Right atrium auricular region (tissue), 2 donors: ENCODE measurements at regions not wholly inside any gene's neighbourhood (a gene's known extent, or its start where the extent isn't known, plus 50 kb on each side); places are given as distances from the start of the nearest gene placed in this dataset.

Experiments used
- DNase-seq: peaks from one replicate; pipeline ENCODE4 v3.0.0-alpha.2; 2019; ENCODE audit warnings: low spot score
- H3K27ac ChIP-seq, 2 donors: fragments of 200-600 bp; sonication (generic); 1 replicate in 1 of 2; 2 replicates in 1 of 2; pipeline ENCODE4 v1.5.1; 2016 to 2019
- H3K27me3 ChIP-seq, 2 donors: fragments of 200-600 bp; sonication (generic); one replicate each; pipeline versions ENCODE4 v1.5.1 to v1.6.0; 2017 to 2019
- H3K36me3 ChIP-seq: fragments of 200-600 bp; sonication (generic); one replicate; pipeline ENCODE4 v1.5.1; 2016
- H3K4me1 ChIP-seq, 2 donors: fragments of 200-600 bp; sonication (generic); one replicate each; pipeline versions ENCODE4 v1.5.1 to v1.6.0; 2017 to 2019
- H3K4me3 ChIP-seq, 2 donors: fragments of 200-600 bp; sonication (generic); 1 replicate in 1 of 2; 2 replicates in 1 of 2; pipeline ENCODE4 v1.5.1; 2017 to 2019; ENCODE audit warnings: mild to moderate bottlenecking in 1 of 2, moderate library complexity in 1 of 2
- H3K9me3 ChIP-seq, 2 donors: fragments of 200-600 bp; sonication (generic); one replicate each; pipeline ENCODE4 v1.5.1; 2019
- TF ChIP-seq, protein P1 (sequence below), 2 donors: fragments of 200-600 bp; sonication (generic); IDR thresholded peaks; one replicate each; pipeline ENCODE4 v1.5.1; 2019; ENCODE audit warnings: antibody characterized with exemption in 2 of 2

DNA sequence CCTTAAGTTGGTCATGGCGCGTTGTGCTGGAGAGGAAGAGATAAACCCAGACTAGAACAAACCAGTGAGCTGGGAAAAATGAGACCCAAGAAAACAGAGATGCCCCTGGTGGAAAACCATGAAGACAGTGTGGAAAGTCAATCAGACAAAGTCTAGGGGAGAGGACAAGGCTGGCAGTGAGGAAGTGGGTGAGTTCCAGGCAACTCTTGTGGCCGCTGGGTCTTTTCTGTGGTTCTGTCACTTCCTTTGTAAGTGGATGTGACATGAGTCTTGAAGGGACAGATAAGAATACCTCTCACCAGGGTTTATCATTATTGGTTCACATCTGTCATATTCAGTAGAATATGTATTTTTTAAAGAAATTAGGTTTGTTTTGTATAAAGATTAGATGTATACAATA, 738.4 kb downstream of the DHX35 start:
- TF ChIP-seq, protein P1, sequence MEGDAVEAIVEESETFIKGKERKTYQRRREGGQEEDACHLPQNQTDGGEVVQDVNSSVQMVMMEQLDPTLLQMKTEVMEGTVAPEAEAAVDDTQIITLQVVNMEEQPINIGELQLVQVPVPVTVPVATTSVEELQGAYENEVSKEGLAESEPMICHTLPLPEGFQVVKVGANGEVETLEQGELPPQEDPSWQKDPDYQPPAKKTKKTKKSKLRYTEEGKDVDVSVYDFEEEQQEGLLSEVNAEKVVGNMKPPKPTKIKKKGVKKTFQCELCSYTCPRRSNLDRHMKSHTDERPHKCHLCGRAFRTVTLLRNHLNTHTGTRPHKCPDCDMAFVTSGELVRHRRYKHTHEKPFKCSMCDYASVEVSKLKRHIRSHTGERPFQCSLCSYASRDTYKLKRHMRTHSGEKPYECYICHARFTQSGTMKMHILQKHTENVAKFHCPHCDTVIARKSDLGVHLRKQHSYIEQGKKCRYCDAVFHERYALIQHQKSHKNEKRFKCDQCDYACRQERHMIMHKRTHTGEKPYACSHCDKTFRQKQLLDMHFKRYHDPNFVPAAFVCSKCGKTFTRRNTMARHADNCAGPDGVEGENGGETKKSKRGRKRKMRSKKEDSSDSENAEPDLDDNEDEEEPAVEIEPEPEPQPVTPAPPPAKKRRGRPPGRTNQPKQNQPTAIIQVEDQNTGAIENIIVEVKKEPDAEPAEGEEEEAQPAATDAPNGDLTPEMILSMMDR (IDR thresholded peaks at IDR 0.05): no peak
- DNase-seq: no peak
- Histone ChIP-seq H3K4me3 (no peak overlapping the region), H3K36me3 (no peaks in the 10 kb centered on the region), H3K9me3 (no peaks in the 10 kb centered on the region), H3K27me3 (no peaks in the 10 kb centered on the region), H3K4me1 (peaks cover 0 to 6% of the 10 kb centered on the region in 2 donors), H3K27ac (no peak overlapping the region)

DNA sequence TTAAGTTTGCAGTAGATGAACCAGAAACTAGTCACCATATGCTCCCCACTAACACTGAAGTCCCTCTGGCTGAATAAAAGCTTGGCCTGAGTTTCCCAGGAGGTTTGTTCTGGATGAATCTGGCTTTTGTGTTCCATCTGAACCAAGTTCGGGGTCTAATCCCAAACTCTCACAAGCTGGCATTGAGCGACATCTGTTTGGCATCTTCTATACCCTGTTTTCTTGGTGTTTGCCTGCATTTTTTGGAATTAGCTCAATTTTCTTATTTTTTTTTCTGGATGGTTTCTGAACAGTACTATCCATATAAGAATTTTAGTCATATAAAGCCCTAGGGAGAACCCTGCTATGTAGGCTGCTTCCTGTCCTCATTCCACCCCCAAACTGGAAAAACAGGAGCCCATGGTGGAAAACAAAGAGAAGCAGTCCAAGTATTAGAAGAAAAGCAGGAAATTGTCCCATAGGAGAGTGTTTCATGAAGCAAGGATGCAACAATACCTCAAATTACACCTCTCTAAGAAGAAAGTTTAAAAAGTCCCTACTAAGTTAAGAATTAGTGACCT, 737.1 kb downstream of the DHX35 start:
- no peak for DNase-seq
- no peak overlapping the region for H3K4me3 ChIP-seq
- no peaks in the 10 kb centered on the region for H3K27me3 ChIP-seq
- H3K27ac ChIP-seq: no peak overlapping the region
- H3K9me3 ChIP-seq: no peaks in the 10 kb centered on the region
- H3K4me1 ChIP-seq: peaks cover 0 to 6% of the 10 kb centered on the region in 2 donors
- no peaks in the 10 kb centered on the region for H3K36me3 ChIP-seq
- TF ChIP-seq, protein P1 (IDR thresholded peaks at IDR 0.05): no peak

DNA sequence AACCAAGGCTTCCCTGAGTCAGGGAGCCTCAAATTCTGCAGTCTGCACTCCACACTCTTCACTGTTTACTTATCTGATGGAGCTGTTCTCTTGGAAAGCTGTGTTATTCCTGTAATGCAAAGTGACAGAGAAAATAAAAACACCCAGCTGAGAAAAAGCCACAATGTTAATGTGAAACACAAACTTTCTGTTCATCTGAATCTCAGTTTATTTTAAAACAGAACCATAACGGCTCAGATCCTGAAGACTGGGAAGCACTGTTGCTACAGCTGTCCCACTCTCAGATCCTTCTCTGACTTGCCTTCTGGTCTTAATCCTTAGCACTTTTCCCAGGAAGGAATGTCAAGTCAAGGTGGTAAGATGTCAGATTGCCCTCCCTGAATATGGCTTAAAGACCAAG, 736.6 kb downstream of the DHX35 start:
- no peak overlapping the region for H3K27ac ChIP-seq
- TF ChIP-seq, protein P1 (IDR thresholded peaks at IDR 0.05): no peak

DNA sequence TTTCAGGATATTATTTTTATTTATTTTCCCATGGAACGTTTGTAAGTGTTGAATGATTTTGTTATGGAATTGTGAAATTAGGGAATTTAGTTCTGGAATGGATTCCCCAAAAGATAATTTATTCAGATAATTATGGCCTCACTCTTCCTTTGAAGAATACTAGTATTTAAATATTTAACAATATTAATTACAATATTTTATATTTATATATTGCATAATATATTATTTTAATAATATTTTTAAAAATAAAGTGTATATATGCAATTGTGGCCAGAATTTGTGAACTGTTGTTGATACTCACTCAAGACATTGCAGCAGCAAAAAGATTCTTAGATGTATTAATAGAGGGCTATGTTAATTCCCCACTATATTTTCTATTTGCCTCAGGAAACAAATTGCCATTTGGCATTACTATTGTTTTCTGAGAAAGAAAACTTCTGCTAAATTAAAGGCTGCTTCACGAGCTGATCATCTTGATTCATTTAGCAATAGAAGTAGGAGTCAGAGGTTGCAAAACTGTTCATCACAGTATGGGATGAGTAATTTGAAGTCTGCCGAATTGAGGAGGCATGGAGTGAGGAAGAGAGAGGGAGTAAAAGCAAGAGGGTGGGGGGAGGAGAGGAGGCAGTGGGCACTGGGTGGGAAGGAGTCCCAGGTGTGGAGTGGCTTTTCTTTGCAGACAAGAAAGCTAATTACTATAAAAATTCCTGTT, 729.2 kb downstream of the DHX35 start:
- Histone ChIP-seq H3K4me1 (no peaks in the 10 kb centered on the region), H3K4me3 (no peak overlapping the region), H3K27me3 (no peaks in the 10 kb centered on the region), H3K9me3 (no peaks in the 10 kb centered on the region), H3K36me3 (no peaks in the 10 kb centered on the region), H3K27ac (no peak overlapping the region)
- no peak for DNase-seq
- TF ChIP-seq, protein P1 (IDR thresholded peaks at IDR 0.05): no peak

More for the DNA sequence above, 736.6 kb downstream of the DHX35 start:
- DNase-seq: no peak
- peaks cover 0 to 6% of the 10 kb centered on the region in 2 donors for H3K4me1 ChIP-seq
- no peaks in the 10 kb centered on the region for H3K9me3 ChIP-seq
- H3K36me3 ChIP-seq: no peaks in the 10 kb centered on the region
- H3K27me3 ChIP-seq: no peaks in the 10 kb centered on the region
- H3K4me3 ChIP-seq: no peak overlapping the region

DNA sequence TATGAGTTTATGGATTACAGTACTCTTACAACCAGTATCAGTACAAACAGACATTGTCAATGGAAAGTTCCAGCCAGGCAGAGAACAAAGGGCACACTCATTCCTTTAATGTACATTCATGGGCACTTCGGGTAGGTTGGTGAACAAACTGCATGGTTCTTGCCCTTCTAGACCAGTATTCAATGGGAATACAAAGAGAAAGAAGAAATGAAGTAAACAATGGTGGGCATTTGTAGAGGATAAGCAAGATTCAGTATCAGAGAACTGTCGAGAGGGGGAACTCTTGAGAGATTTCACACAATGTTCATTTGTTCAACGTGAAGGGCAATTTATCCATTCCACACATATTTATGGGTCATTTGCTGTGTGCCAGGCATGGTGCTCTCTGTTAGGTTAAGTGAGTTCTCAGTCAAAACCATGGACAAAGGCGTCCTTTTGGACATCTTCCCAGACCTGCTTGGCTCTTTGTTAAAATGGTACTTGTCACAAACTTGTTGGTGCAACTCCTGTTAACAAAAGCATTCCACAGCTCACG, 714.8 kb downstream of the DHX35 start:
- H3K27me3 ChIP-seq: no peaks in the 10 kb centered on the region
- no peak overlapping the region for H3K4me3 ChIP-seq
- no peak for DNase-seq
- TF ChIP-seq, protein P1 (IDR thresholded peaks at IDR 0.05): no peak
- no peaks in the 10 kb centered on the region for H3K9me3 ChIP-seq
- no peak overlapping the region for H3K27ac ChIP-seq
- H3K36me3 ChIP-seq: no peaks in the 10 kb centered on the region
- no peaks in the 10 kb centered on the region for H3K4me1 ChIP-seq
